Loucy (cell line): ENCODE measurements at regions not wholly inside any gene's neighbourhood (a gene's known extent, or its start where the extent isn't known, plus 50 kb on each side); places are given as distances from the start of the nearest gene placed in this dataset.
"Not testable (repeated sequence)": the region's sequence is repeated elsewhere in the genome, so short reads cannot be mapped to it uniquely, and the experiment has no call there.

Experiments
- CTCF ChIP-seq: fragments of 200-600 bp; sonication (generic); conservative IDR thresholded peaks from 2 replicates; pipeline ENCODE4 v1.5.1; 2014; ENCODE audit warnings: mild to moderate bottlenecking, antibody characterized with exemption, low read length
- EZH2phosphoT487 ChIP-seq: fragments of 200-600 bp; IDR thresholded peaks from 2 replicates; pipeline ENCODE4 v1.6.1; 2018; ENCODE audit warnings: antibody characterized with exemption, mild to moderate bottlenecking, moderate library complexity, borderline replicate concordance

- not testable (repeated sequence) for TF ChIP-seq CTCF, EZH2phosphoT487
Measured at GRCh38 chr6:115521747-115522146, 538.9 kb downstream of the FRK start.
